KMS-11 (cell line): ENCODE measurements at regions not wholly inside any gene's neighbourhood (a gene's known extent, or its start where the extent isn't known, plus 50 kb on each side); places are given as distances from the start of the nearest gene placed in this dataset.

Experiments used
- H2AFZ ChIP-seq: fragments of 200-600 bp; sonication (generic); 2 replicates; pipeline ENCODE4 v1.6.1; 2016; ENCODE audit warnings: antibody characterized with exemption, mixed run types, low read depth
- H3K27ac ChIP-seq: fragments of 200-600 bp; sonication (generic); 2 replicates; pipeline ENCODE4 v1.6.1; 2016; ENCODE audit warnings: mild to moderate bottlenecking, mixed run types
- H3K27me3 ChIP-seq: fragments of 200-600 bp; sonication (generic); 2 replicates; pipeline ENCODE4 v1.6.1; 2017; ENCODE audit warnings: mild to moderate bottlenecking, low read depth, mixed run types, moderate library complexity; ENCODE audit not compliant: insufficient read depth
- H3K36me3 ChIP-seq: fragments of 200-600 bp; sonication (generic); 2 replicates; pipeline ENCODE4 v1.6.1; 2017; ENCODE audit warnings: mild to moderate bottlenecking, mixed run types; ENCODE audit not compliant: insufficient read depth
- H3K4me1 ChIP-seq: fragments of 200-600 bp; sonication (generic); 2 replicates; pipeline ENCODE4 v1.6.1; 2016; ENCODE audit warnings: mild to moderate bottlenecking, low read depth, mixed run types; ENCODE audit not compliant: poor library complexity, severe bottlenecking
- H3K4me2 ChIP-seq: fragments of 200-600 bp; sonication (generic); 2 replicates; pipeline ENCODE4 v1.7.0; 2016; ENCODE audit warnings: mild to moderate bottlenecking, mixed run types
- H3K4me3 ChIP-seq: fragments of 200-600 bp; sonication (generic); IDR thresholded peaks from 2 replicates; pipeline ENCODE4 v1.6.1; 2017; ENCODE audit warnings: low read depth, low read length, mixed read lengths; ENCODE audit not compliant: insufficient read depth
- H3K79me2 ChIP-seq: fragments of 200-600 bp; sonication (generic); 2 replicates; pipeline ENCODE4 v1.6.1; 2016; ENCODE audit warnings: low read depth, mixed run types; ENCODE audit not compliant: insufficient read depth
- H3K9ac ChIP-seq: fragments of 200-600 bp; sonication (generic); 2 replicates; pipeline ENCODE4 v1.6.1; 2016; ENCODE audit warnings: mild to moderate bottlenecking, mixed run types
- H4K20me1 ChIP-seq: fragments of 200-600 bp; sonication (generic); 2 replicates; pipeline ENCODE4 v1.6.1; 2016; ENCODE audit warnings: mild to moderate bottlenecking, mixed run types; ENCODE audit not compliant: insufficient read depth
- CTCF ChIP-seq: fragments of 200-600 bp; sonication (generic); conservative IDR thresholded peaks from 2 replicates; pipeline ENCODE4 v1.6.1; 2017; ENCODE audit warnings: low read depth, mild to moderate bottlenecking, antibody characterized with exemption, low read length, moderate library complexity, mixed read lengths

- H3K9ac ChIP-seq = no peak overlapping the region
- H3K4me3 ChIP-seq = no peak overlapping the region
- H4K20me1 ChIP-seq = no peaks in the 10 kb centered on the region
- no peak for TF ChIP-seq CTCF
- H3K79me2 ChIP-seq = no peaks in the 10 kb centered on the region
- no peak overlapping the region for H2AFZ ChIP-seq
- H3K36me3 ChIP-seq = no peaks in the 10 kb centered on the region
- H3K27me3 ChIP-seq = peaks cover 53% of the 10 kb centered on the region; the same call in 1 of the 2 replicates
- no peaks in the 10 kb centered on the region for H3K4me1 ChIP-seq
- H3K27ac ChIP-seq = no peak overlapping the region
- H3K4me2 ChIP-seq = no peak overlapping the region
Observed at GRCh38 chr11:64499261-64500004, 56.3 kb upstream of the SLC22A11 start.

GRCh38 chr11:64500176-64501013, 55.3 kb upstream of the SLC22A11 start:
- H3K4me3 ChIP-seq = no peak overlapping the region
- no peak overlapping the region for H2AFZ ChIP-seq
- peaks cover 60% of the 10 kb centered on the region; the same call in 1 of the 2 replicates for H3K27me3 ChIP-seq
- H3K4me1 ChIP-seq = no peaks in the 10 kb centered on the region
- no peak overlapping the region for H3K9ac ChIP-seq
- no peak for TF ChIP-seq CTCF
- no peaks in the 10 kb centered on the region for H3K79me2 ChIP-seq
- no peaks in the 10 kb centered on the region for H3K36me3 ChIP-seq
- no peak overlapping the region for H3K27ac ChIP-seq
- no peaks in the 10 kb centered on the region for H4K20me1 ChIP-seq
- no peak overlapping the region for H3K4me2 ChIP-seq

- H4K20me1 ChIP-seq = no peaks in the 10 kb centered on the region
- no peak for TF ChIP-seq CTCF
- H3K27me3 ChIP-seq = peaks cover 66% of the 10 kb centered on the region; the same call in 1 of the 2 replicates
- no peak overlapping the region for H3K4me2 ChIP-seq
- no peak overlapping the region for H3K27ac ChIP-seq
- H3K4me3 ChIP-seq = no peak overlapping the region
- H3K79me2 ChIP-seq = no peaks in the 10 kb centered on the region
- H3K36me3 ChIP-seq = no peaks in the 10 kb centered on the region
- no peaks in the 10 kb centered on the region for H3K4me1 ChIP-seq
- H2AFZ ChIP-seq = no peak overlapping the region
- no peak overlapping the region for H3K9ac ChIP-seq
Observed at GRCh38 chr11:64501500-64502427, 54.0 kb upstream of the SLC22A11 start.

- Histone ChIP-seq H3K4me3 (no peak overlapping the region), H2AFZ (no peak overlapping the region), H3K27me3 (peaks cover 67% of the 10 kb centered on the region; the same call in 1 of the 2 replicates), H4K20me1 (no peaks in the 10 kb centered on the region), H3K36me3 (no peaks in the 10 kb centered on the region), H3K27ac (no peak overlapping the region), H3K79me2 (no peaks in the 10 kb centered on the region), H3K4me1 (no peaks in the 10 kb centered on the region), H3K4me2 (no peak overlapping the region), H3K9ac (no peak overlapping the region)
- TF ChIP-seq CTCF = no peak
Observed at GRCh38 chr11:64502634-64503033, 53.1 kb upstream of the SLC22A11 start.
